Retinal pigment epithelial cell (primary cell): ENCODE measurements at regions not wholly inside any gene's neighbourhood (a gene's known extent, or its start where the extent isn't known, plus 50 kb on each side); places are given as distances from the start of the nearest gene placed in this dataset.

Source experiments
- DNase-seq: peaks from one replicate; pipeline ENCODE4 v3.0.0-alpha.2; 2010; ENCODE audit warnings: low read depth
- H3K4me3 ChIP-seq: 2 replicates; pipeline ENCODE4 v1.5.1; 2011; ENCODE audit warnings: mild to moderate bottlenecking, low read length, control low read depth, moderate library complexity
- TF ChIP-seq, protein P1 (sequence below): conservative IDR thresholded peaks from 2 replicates; pipeline ENCODE4 v1.5.1; 2011; ENCODE audit warnings: low read depth, low read length, control low read depth, inconsistent platforms

DNA sequence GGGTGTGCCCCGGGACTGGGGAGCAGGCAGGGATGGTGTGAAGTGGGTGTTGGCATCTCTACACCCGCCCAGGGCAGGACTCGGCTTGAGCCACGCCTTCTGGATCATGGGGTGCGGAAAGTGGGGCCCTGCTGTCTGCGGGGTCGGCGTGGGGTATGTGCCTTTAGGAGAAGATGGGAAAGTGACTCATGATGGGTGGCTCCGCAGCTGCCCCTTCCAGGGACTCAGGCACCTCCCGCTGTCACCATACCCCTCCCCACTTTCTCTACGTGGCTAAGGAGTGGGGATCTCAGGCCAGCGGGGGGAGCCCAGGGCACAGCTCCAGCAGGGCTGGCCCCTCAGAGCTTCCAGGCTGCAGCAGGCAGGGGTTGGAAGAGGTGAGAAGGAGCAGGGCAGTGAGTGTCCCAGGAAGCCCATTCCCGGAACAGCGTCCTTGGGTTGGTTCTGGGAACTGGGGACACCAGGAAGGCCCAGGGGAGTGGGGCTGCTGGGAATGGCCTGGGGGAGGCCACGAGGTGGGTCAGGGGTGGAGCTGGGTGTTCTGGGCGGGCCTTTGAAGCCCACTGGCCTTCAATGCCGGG is 102.9 kb upstream of the FGF3 start:
- H3K4me3 ChIP-seq: no peak overlapping the region
- TF ChIP-seq, protein P1, sequence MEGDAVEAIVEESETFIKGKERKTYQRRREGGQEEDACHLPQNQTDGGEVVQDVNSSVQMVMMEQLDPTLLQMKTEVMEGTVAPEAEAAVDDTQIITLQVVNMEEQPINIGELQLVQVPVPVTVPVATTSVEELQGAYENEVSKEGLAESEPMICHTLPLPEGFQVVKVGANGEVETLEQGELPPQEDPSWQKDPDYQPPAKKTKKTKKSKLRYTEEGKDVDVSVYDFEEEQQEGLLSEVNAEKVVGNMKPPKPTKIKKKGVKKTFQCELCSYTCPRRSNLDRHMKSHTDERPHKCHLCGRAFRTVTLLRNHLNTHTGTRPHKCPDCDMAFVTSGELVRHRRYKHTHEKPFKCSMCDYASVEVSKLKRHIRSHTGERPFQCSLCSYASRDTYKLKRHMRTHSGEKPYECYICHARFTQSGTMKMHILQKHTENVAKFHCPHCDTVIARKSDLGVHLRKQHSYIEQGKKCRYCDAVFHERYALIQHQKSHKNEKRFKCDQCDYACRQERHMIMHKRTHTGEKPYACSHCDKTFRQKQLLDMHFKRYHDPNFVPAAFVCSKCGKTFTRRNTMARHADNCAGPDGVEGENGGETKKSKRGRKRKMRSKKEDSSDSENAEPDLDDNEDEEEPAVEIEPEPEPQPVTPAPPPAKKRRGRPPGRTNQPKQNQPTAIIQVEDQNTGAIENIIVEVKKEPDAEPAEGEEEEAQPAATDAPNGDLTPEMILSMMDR: no peak
- DNase-seq: no peak

DNA sequence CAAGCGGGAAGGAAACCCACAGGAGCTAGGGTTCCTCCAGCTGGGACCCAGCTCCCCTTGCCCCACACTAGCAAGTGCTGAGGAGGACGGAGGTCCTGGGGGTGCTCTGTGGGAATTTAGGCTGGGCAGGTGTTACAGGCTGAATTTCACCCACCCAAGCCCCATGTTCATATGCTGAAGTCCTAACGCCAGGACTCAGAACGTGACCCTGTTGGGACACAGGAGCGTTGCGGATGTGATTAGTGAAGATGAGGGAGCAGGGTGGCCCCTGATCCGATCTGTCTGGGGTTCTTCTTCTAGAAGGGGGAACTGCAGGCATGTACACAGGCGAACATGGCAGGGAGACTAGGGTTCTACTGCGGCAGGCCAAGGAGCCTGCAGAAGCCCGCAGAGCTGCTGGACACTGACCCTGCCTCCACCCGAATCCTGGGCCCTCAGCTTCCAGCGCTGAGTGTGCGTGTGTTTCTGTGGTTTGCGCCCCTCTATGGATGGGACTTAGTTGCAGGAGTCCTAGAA is 103.4 kb upstream of the FGF3 start:
- TF ChIP-seq, protein P1: no peak
- no peak overlapping the region for H3K4me3 ChIP-seq
- no peak for DNase-seq

DNA sequence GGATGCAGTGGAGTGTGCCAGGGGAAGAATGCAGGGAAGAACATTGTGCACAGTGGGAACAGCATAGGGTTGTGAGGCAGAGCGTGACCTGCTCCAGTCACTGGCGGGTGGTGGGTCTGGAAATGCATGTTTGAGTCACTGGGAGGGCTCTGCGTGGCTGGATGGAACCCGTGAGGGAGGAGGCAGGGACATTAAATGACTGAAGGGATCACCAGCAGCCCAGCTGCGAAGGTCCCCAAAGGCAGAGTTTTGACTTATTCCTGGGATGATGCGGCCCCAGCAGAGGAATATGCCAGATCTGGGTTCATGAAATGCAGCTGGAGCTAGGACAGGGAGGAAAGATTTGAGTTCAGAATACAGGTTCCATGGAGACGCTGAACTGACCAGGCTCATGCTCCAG is 104.0 kb upstream of the FGF3 start:
- no peak overlapping the region for H3K4me3 ChIP-seq
- no peak for DNase-seq
- TF ChIP-seq, protein P1: no peak

GRCh38 chr11:69923641-69924307 is 104.6 kb upstream of the FGF3 start:
- H3K4me3 ChIP-seq: no peak overlapping the region
- DNase-seq: no peak
- TF ChIP-seq, protein P1: no peak

DNA sequence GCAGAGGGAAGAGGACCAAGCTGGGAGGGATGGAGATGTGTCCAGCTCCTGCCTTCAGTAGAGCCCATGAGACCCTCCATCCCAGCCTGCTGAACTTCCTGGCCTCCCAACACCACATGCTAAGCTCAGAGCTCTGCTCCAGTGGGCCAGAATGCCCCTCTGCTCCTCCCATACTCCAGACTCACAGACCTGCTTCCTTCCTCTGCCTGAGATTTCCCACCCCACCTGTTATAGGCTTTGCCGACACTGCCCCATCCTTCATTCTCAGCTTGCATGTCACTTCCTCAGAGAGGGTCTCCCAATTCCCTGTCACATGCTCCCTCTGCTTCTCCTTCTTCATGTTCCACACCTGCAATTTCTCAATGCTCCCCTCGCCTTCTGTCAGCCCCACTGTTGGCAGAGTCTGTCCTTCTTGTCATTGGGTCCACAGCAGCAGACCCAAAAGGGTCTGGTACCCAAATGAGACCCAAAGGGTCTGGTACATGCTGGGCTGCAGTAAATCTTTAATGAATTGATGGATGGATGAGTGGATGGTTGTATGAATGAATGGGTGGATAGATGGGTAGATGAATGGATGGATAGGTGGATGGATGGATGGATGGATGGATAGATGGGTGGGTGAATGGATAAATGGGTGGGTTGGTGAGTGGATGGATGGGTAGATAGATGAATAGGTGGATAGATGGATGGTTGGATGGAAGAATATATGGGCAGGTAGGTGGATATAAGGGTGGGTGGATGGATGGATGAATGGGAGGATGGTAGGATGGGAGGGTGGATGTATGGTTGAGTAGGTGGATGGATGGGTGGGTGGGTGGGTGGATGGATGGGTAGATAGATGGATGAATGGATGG is 105.3 kb upstream of the FGF3 start:
- DNase-seq: no peak
- H3K4me3 ChIP-seq: no peak overlapping the region
- TF ChIP-seq, protein P1: no peak

GRCh38 chr11:69925366-69926196 is 106.4 kb upstream of the FGF3 start:
- TF ChIP-seq, protein P1: no peak
- DNase-seq: no peak
- H3K4me3 ChIP-seq: no peak overlapping the region
